Hepatocyte (in vitro differentiated cells): ENCODE measurements at regions not wholly inside any gene's neighbourhood (a gene's known extent, or its start where the extent isn't known, plus 50 kb on each side); places are given as distances from the start of the nearest gene placed in this dataset.

Experiments used
- CTCF ChIP-seq: fragments of 200-600 bp; sonication (generic); IDR thresholded peaks from 2 replicates; pipeline ENCODE4 v1.5.1; 2016; ENCODE audit warnings: antibody characterized with exemption, mild to moderate bottlenecking; ENCODE audit not compliant: poor library complexity
- EZH2 ChIP-seq: fragments of 200-600 bp; sonication (generic); IDR thresholded peaks from 2 replicates; pipeline ENCODE4 v1.6.1; 2016; ENCODE audit warnings: antibody characterized with exemption, mild to moderate bottlenecking, borderline replicate concordance

- TF ChIP-seq CTCF (no peak), EZH2 (no peak)
These were observed 850.1 kb downstream of the TBC1D32 start for GRCh38 chr6:120484146-120484545.
